GM12891 (cell line): ENCODE measurements at regions not wholly inside any gene's neighbourhood (a gene's known extent, or its start where the extent isn't known, plus 50 kb on each side); places are given as distances from the start of the nearest gene placed in this dataset.

Experiments used
- PAX5 ChIP-seq: IDR thresholded peaks from 2 replicates; pipeline ENCODE4 v1.6.1; 2011; ENCODE audit warnings: low read length, moderate library complexity, mild to moderate bottlenecking; ENCODE audit not compliant: insufficient read depth, severe bottlenecking
- POLR2A ChIP-seq: IDR thresholded peaks from 2 replicates; pipeline ENCODE4 v1.6.1; 2011; ENCODE audit warnings: low read depth, low read length, control low read depth
- POLR2AphosphoS5 ChIP-seq: IDR thresholded peaks from 2 replicates; pipeline ENCODE4 v1.6.1; 2011; ENCODE audit warnings: low read depth, low read length, control low read depth

GRCh38 chr7:69277366-69277765 is 320.9 kb upstream of the AUTS2 start:
- TF ChIP-seq POLR2A (no peak), POLR2AphosphoS5 (no peak), PAX5 (no peak)
